HepG2 (cell line): ENCODE measurements at regions not wholly inside any gene's neighbourhood (a gene's known extent, or its start where the extent isn't known, plus 50 kb on each side); places are given as distances from the start of the nearest gene placed in this dataset.
"Not testable (repeated sequence)": the region's sequence is repeated elsewhere in the genome, so short reads cannot be mapped to it uniquely, and the experiment has no call there.

ENCODE experiments used
- KAT7 ChIP-seq: IDR thresholded peaks from 2 replicates; pipeline ENCODE4 v1.6.1; 2018; ENCODE audit warnings: borderline replicate concordance, missing compliant biosample characterization
- ZNF292 ChIP-seq: sonication (generic); formaldehyde crosslinking; IDR thresholded peaks from 2 replicates; pipeline ENCODE4 v1.8.1; 2022; ENCODE audit warnings: mild to moderate bottlenecking, low read depth, missing genetic modification reagents, borderline replicate concordance

- not testable (repeated sequence) for TF ChIP-seq KAT7; ZNF292 (CRISPR knock-in tag)
These were observed 515.0 kb upstream of the GALNTL6 start for GRCh38 chr4:171298048-171298718.
